ENCODE measurements at regions not wholly inside any gene's neighbourhood (a gene's known extent, or its start where the extent isn't known, plus 50 kb on each side); places are given as distances from the start of the nearest gene placed in this dataset.

- no peak for DNase-seq (ENCODE audit: low read depth)
- TF ChIP-seq CTCF (IDR thresholded peaks at IDR 0.05; ENCODE audit: insufficient read depth, low read depth, low read length, missing control alignments) = no peak
- no peak overlapping the region for H3K4me3 ChIP-seq (ENCODE audit: low read depth, low read length)
These were observed 330.9 kb downstream of the CXCL12 start for GRCh38 chr10:44054046-44054445.

DNA sequence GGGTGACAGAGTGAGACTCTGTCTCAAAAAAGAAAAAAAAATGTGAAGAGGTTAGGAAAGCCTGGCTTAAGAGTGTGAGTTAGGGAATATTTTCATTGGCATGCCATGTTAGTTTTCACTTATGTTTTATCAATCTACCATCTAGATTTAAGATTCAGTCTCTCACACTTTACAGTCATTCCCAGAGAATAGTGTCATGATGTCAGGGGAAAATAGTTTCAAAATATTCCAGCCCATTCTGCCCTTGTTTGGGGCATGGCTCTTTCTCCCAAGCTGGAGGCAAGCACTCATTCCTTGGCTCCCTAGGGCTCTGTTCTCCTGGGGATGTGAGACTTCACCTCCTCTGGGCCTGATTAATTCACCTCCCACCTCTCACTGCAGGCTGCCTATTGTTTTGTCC lies 331.5 kb downstream of the CXCL12 start:
- no peak overlapping the region for H3K4me3 ChIP-seq (ENCODE audit: low read depth, low read length)
- DNase-seq (ENCODE audit: low read depth) = no peak
- TF ChIP-seq CTCF (IDR thresholded peaks at IDR 0.05; ENCODE audit: insufficient read depth, low read depth, low read length, missing control alignments) = no peak

GRCh38 chr10:44051584-44052385 lies 333.1 kb downstream of the CXCL12 start:
- H3K4me3 ChIP-seq (ENCODE audit: low read depth, low read length) = no peak overlapping the region
- no peak for DNase-seq (ENCODE audit: low read depth)
- no peak for TF ChIP-seq CTCF (IDR thresholded peaks at IDR 0.05; ENCODE audit: insufficient read depth, low read depth, low read length, missing control alignments)

- DNase-seq (ENCODE audit: low read depth) = no peak
- TF ChIP-seq CTCF (IDR thresholded peaks at IDR 0.05; ENCODE audit: insufficient read depth, low read depth, low read length, missing control alignments) = no peak
- H3K4me3 ChIP-seq (ENCODE audit: low read depth, low read length) = no peak overlapping the region
These were observed 333.8 kb downstream of the CXCL12 start for GRCh38 chr10:44051091-44051490.

DNA sequence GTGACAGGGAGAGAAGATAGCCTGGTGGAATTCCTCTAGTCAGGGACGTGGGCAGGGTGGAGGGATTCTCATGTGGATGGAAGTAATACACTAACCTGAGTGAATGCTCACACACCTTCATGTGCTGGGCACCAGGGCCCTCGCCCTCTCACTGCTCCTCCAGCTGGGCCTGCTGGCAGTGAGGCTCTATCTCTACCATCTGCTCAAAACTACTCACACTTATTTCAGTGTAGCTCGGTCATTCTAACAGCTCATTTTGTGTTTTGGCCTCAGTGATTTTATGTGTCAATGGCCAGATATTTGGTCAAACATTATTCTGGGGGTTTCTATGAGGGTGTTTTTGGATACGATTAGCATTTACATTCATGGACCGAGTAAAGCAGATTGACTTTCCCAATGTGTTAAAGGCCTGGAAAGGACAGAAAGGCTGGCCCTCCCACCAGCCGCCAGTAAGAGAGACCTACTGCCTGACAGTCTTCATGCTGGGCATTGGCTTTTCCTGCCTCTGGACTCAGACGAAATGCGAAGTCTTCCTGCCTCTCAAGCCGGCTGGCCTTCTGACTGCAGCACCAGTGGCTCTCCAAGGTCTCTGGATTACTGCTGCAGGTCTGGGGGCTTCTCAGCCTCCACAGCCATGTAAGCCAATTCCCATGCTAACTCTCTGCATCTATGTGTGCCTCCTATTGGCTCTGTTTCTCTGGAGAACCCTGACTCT lies 335.4 kb downstream of the CXCL12 start:
- TF ChIP-seq CTCF (IDR thresholded peaks at IDR 0.05; ENCODE audit: insufficient read depth, low read depth, low read length, missing control alignments) = no peak
- no peak overlapping the region for H3K4me3 ChIP-seq (ENCODE audit: low read depth, low read length)
- DNase-seq (ENCODE audit: low read depth) = no peak

- DNase-seq (ENCODE audit: low read depth) = no peak
- no peak overlapping the region for H3K4me3 ChIP-seq (ENCODE audit: low read depth, low read length)
- no peak for TF ChIP-seq CTCF (IDR thresholded peaks at IDR 0.05; ENCODE audit: insufficient read depth, low read depth, low read length, missing control alignments)
These were observed 337.5 kb downstream of the CXCL12 start for GRCh38 chr10:44047361-44047760.

All from GM12865 (cell line).